Progenitor cell of endocrine pancreas (in vitro differentiated cells): ENCODE measurements at regions not wholly inside any gene's neighbourhood (a gene's known extent, or its start where the extent isn't known, plus 50 kb on each side); places are given as distances from the start of the nearest gene placed in this dataset.

ENCODE experiments used
- DNase-seq: peaks from one replicate; pipeline ENCODE4 v3.0.0; 2021; ENCODE audit warnings: low spot score; ENCODE audit not compliant: unreplicated experiment
- H3K27ac Mint-ChIP-seq: 2 replicates; pipeline ENCODE4 v1.8.0; 2021; ENCODE audit warnings: mild to moderate bottlenecking, moderate library complexity, mixed read lengths
- H3K27me3 Mint-ChIP-seq: 2 replicates; pipeline ENCODE4 v1.8.0; 2021; ENCODE audit warnings: mixed read lengths
- H3K36me3 Mint-ChIP-seq: 2 replicates; pipeline ENCODE4 v1.8.0; 2022; ENCODE audit warnings: mixed read lengths; ENCODE audit not compliant: insufficient read depth
- H3K4me1 Mint-ChIP-seq: 2 replicates; pipeline ENCODE4 v1.8.0; 2021; ENCODE audit warnings: low read depth, mixed read lengths
- H3K4me3 Mint-ChIP-seq: 2 replicates; pipeline ENCODE4 v1.8.0; 2021; ENCODE audit warnings: low read depth, mild to moderate bottlenecking, moderate library complexity, mixed read lengths
- H3K9me3 Mint-ChIP-seq: 2 replicates; pipeline ENCODE4 v1.8.0; 2021; ENCODE audit warnings: low read depth, mixed read lengths
- TF ChIP-seq, protein P1 (sequence below): fragments of 200-600 bp; sonication (generic); IDR thresholded peaks from one replicate; pipeline ENCODE4 v1.5.0; 2021; ENCODE audit warnings: antibody characterized with exemption, mild to moderate bottlenecking; ENCODE audit not compliant: unreplicated experiment

DNA sequence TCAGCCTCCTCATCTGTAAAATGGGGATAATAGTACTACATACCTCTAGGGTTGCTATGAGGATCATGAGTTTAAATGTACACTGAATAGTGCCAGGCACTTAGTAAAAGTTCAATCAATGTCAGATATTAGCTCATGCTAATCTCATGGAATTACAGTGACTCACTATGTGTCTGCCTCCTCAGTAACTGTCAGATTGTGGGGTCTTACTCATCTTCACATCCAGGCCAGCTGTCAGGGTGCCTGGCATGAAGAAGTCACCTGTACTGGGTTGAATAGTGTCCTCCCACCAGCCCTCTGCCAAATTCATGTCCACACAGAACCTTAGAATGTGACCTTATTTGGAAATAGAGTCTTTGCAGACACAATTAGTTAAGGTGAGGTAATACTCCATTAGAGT lies 54.3 kb upstream of the STIM2 start:
- DNase-seq = no peak
- TF ChIP-seq, protein P1, sequence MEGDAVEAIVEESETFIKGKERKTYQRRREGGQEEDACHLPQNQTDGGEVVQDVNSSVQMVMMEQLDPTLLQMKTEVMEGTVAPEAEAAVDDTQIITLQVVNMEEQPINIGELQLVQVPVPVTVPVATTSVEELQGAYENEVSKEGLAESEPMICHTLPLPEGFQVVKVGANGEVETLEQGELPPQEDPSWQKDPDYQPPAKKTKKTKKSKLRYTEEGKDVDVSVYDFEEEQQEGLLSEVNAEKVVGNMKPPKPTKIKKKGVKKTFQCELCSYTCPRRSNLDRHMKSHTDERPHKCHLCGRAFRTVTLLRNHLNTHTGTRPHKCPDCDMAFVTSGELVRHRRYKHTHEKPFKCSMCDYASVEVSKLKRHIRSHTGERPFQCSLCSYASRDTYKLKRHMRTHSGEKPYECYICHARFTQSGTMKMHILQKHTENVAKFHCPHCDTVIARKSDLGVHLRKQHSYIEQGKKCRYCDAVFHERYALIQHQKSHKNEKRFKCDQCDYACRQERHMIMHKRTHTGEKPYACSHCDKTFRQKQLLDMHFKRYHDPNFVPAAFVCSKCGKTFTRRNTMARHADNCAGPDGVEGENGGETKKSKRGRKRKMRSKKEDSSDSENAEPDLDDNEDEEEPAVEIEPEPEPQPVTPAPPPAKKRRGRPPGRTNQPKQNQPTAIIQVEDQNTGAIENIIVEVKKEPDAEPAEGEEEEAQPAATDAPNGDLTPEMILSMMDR = no peak
- Mint-ChIP-seq H3K36me3 (peaks cover 2% of the 10 kb centered on the region), H3K9me3 (no peaks in the 10 kb centered on the region), H3K27ac (peak overlapping the region; percentile 73), H3K4me1 (peaks cover 9% of the 10 kb centered on the region), H3K27me3 (no peaks in the 10 kb centered on the region), H3K4me3 (no peak overlapping the region)

- Mint-ChIP-seq H3K4me1 (peaks cover 9% of the 10 kb centered on the region), H3K4me3 (no peak overlapping the region), H3K9me3 (no peaks in the 10 kb centered on the region), H3K27me3 (no peaks in the 10 kb centered on the region), H3K27ac (no peak overlapping the region), H3K36me3 (peaks cover 2% of the 10 kb centered on the region)
- TF ChIP-seq, protein P1 = no peak
- DNase-seq = no peak
Observed at GRCh38 chr4:26807330-26807729, 53.3 kb upstream of the STIM2 start.

- no peak overlapping the region for H3K27ac Mint-ChIP-seq
- H3K9me3 Mint-ChIP-seq = no peaks in the 10 kb centered on the region
- no peaks in the 10 kb centered on the region for H3K36me3 Mint-ChIP-seq
- TF ChIP-seq, protein P1 = no peak
- no peak for DNase-seq
- no peaks in the 10 kb centered on the region for H3K4me1 Mint-ChIP-seq
- H3K4me3 Mint-ChIP-seq = no peak overlapping the region
- H3K27me3 Mint-ChIP-seq = no peaks in the 10 kb centered on the region
Observed at GRCh38 chr4:26809811-26810210, 50.8 kb upstream of the STIM2 start.
